Umbilical cord (tissue), 1 donor: ENCODE measurements at regions not wholly inside any gene's neighbourhood (a gene's known extent, or its start where the extent isn't known, plus 50 kb on each side); places are given as distances from the start of the nearest gene placed in this dataset.
A peak's percentile ranks its signal among the peaks of the same experiment; 100 is the strongest.

ENCODE experiments used
- DNase-seq: peaks from one replicate; pipeline ENCODE4 v3.0.0-alpha.2; 2015; ENCODE audit warnings: low spot score

DNA sequence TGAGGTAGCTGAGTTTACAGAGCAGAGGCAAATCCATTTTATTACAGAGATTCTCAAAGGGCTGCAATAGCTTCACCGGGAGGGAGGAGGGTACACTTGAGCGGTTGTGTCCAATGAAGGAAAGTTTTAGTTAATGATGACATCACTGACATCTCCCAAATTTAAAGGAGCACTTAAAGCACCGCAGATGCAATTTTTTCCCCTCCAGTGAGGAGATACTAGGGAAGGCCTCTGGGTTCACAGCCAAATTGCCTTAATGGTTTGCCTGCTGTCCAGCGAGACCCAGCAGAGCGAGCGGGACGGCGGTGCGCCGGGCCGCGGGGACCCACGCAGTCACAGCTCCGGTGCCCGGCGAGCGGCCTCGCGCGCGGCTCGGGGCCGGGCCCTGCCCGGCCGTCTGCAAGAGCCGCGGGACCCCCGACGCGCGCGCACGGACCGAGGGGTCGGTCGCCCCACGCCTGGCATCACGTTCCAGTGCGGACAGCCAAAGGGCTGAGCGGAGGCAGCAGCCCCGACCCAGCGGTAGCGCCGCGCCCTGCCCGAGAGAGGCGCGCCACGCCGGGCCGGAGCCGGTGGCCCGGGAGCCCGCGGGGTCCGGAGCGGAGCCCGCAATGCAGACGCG is 160.5 kb upstream of the CHRNA7 start:
- DNase-seq, result peak; percentile 11

- peak; percentile 86 for DNase-seq
These were observed 159.8 kb upstream of the CHRNA7 start, which contains the start of gene OTUD7A for GRCh38 chr15:31870328-31871165. OTUD7A (minus strand) TSS chr15:31870673.

GRCh38 chr15:31871166-31871886 is 159.0 kb upstream of the CHRNA7 start:
- no peak for DNase-seq

DNA sequence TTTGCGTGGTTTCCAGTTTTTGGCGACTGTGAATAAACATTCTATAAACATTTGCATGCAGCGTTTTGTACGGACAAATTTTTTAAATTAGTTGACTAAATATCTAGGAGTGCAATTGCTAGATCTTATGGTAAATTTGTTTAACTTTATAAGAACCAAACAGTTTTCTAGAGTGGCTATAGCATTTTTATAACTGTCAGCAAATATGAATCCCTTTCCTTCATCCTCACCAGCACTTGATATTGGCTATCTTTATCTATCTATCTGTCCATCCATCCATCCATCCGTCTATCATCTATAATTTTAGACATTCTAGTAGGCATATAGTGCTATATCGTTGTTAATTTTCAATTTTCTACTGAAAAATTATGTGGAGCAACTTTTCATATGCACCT is 158.4 kb upstream of the CHRNA7 start:
- DNase-seq, result no peak

DNA sequence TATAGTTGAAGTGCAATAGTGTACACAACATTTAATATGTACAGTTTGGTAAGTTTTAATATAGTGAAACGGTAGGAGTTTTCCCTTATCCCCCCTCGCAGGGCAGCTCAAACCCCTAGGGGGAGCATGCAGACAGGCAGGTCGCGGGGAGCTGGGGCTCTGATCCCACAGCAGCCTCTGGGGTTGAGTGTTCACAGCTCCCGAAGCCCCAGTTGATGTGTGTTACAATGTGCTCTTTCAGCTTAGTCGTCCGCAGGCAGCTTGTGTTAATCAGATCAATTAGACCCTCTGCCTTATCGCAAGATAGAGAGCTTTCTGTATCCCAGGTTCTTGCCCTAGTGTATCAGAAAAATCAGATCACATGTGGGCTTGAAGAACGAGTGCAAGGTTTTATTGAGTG is 143.1 kb upstream of the CHRNA7 start:
- no peak for DNase-seq

- DNase-seq, result no peak
These were observed 137.8 kb upstream of the CHRNA7 start for GRCh38 chr15:31892513-31892912.

DNA sequence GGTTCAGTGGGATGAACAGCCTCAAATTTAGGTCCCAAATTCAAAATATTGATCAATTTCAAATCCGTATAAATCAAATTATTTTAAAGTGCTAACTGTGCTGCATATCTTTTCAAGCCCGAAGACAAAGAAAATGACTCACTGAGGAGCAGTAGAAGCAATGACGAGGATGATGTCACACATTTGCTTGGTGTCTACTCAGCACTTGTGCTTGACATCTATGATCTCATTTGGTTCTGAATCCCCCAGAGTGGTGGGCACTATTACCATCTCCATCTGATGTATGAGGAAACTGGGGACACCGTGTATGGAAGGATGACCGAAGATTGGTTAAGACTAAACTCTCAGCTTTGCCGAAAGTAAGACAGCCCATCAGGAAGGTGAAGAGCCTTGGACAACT is 136.5 kb upstream of the CHRNA7 start:
- DNase-seq, result no peak

DNA sequence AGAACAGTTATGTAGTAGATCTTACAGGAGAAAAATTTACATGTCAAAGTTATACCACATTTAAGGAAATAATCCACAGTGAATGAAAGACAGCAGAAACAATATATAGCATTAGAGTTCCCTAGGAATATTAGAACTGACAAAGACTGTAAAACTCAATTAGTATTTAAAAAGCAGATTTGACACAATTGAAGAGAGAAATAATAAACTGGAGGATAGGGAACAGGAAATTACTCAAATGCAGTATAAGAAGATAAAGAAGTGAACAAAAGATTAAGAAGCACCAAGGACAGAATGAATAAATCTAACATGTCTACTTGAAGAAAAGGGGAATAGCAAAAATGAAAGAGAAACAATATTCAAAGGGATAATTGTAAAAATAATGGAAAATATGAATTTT is 132.6 kb upstream of the CHRNA7 start:
- DNase-seq, result no peak

DNA sequence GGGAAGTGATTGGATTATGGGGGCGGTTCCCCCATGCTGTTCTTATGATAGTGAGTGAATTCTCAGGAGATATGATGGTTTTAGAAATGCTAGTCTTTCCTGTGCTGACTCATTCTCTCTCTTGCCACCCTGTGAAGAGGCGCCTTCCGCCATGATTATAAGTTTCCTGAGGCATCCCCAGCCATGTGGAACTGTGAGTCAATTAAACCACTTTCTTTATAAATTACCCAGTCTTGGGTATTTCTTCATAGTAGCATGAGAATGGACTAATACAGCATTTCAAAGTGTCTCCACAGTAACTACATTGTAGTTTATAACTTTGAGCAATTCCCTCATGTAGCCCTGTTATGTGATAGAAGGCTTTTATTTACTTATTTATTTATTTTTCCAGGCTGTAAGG is 128.8 kb upstream of the CHRNA7 start:
- DNase-seq, result no peak

GRCh38 chr15:31905054-31905453 is 125.3 kb upstream of the CHRNA7 start:
- peak; percentile 3 for DNase-seq

- DNase-seq, result no peak
These were observed 104.8 kb upstream of the CHRNA7 start for GRCh38 chr15:31925541-31925940.

GRCh38 chr15:31930967-31931366 is 99.3 kb upstream of the CHRNA7 start:
- DNase-seq, result no peak

DNA sequence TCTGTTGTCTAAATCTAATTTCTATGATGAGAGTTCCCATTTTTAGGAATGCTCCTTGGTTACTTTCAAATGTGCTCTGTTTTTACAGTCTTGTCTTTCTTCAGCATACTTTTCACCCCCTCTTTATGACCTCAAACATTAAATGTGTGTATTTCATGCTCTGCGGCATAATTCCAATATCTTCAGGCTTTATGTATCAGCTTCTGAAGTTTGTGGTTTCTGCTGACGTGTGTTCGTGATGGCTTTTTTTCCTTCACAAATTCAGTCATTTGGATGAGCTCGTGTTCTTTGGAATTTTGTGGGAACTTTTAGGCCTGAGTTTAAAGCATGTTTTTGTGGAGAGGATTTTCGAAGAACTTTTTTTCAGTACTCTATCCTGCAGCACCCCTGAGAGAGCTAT is 97.7 kb upstream of the CHRNA7 start:
- DNase-seq, result no peak

DNA sequence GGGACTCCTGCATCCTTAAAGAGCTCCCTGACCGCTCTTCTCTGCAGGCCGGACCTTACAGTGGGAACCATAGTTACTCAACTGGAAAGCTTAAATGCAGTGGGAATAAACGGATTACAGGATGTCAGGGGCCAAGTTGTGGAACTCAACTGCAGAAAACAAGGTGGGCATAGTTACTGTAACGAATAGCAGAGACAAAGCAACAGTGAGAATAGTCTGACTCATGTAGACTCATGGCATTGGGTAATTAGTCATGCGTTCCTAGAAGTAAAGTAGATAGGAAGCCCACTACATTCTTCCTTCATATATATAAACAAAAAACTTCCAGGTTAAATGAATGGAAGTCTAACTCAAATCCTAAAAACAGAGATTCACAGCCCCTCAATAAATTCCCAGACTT is 95.5 kb upstream of the CHRNA7 start:
- DNase-seq, result no peak

DNA sequence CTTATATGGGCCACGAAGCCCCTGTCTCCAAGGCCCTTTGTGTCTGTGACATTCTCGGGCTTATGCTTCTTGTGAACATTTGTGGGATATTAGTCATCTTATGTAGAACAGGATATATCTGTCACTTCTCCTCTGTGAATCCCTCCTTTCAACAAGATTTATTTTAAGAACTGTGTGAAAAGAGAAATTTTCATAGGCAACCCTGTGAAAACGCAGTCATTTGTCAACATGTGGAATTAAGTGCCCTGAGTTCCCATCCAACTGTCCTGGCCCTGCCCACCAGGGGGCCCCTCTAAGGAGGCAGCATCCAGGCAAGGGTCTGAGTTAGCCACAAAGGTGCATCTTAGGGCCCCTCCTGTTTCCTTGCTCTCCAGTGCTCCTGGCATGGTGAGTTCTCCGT is 76.8 kb upstream of the CHRNA7 start:
- no peak for DNase-seq

GRCh38 chr15:31954374-31955172 is 75.7 kb upstream of the CHRNA7 start:
- no peak for DNase-seq

GRCh38 chr15:31955734-31956133 is 74.6 kb upstream of the CHRNA7 start:
- DNase-seq, result no peak

DNA sequence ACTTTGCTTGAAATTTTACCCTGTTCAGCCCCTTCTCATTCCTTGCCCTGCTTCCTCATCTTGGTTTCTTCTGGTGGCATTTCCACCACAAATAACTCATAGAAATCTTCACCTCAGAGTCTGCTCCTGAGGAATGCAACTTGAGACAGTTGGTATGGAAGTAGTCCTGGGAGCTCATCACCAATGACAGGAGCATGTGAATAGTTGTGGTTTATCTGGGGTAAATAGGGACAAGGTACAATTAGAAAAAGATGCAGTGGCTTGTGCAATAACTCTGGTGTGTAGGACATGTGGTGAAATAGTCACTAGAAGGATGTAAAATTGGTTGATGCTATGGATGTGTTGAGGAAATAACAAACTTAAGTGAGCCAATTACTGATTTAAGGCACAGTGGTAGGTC is 72.7 kb upstream of the CHRNA7 start:
- DNase-seq, result no peak

GRCh38 chr15:31964586-31965307 is 65.6 kb upstream of the CHRNA7 start:
- DNase-seq, result no peak

- DNase-seq, result no peak
These were observed 60.3 kb upstream of the CHRNA7 start for GRCh38 chr15:31970007-31970406.

- DNase-seq, result no peak
These were observed 57.1 kb upstream of the CHRNA7 start for GRCh38 chr15:31973197-31973596.
